ENCODE measurements at regions not wholly inside any gene's neighbourhood (a gene's known extent, or its start where the extent isn't known, plus 50 kb on each side); places are given as distances from the start of the nearest gene placed in this dataset.

DNA sequence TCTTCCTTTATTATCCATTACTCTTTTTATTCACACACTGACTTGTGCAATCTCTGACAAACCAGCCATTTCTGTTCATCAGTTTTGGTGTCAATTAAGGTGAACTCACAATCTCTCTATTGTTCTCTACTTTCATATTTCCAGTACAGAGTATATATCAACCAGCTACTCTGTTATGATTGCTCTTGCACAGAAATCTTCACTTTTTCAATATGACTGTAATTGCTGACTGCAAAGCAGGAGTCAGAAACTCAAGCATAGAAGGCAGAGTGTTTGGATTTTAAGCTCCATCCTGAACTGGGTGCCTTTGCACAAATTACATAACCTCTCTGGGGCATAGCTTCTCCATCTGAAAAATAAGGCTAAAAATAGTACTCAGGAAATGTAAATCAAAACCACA, 1042.0 kb downstream of the GRM8 start:
- TF ChIP-seq POLR2A (IDR thresholded peaks at IDR 0.05) = no peak
- TF ChIP-seq, protein P1, sequence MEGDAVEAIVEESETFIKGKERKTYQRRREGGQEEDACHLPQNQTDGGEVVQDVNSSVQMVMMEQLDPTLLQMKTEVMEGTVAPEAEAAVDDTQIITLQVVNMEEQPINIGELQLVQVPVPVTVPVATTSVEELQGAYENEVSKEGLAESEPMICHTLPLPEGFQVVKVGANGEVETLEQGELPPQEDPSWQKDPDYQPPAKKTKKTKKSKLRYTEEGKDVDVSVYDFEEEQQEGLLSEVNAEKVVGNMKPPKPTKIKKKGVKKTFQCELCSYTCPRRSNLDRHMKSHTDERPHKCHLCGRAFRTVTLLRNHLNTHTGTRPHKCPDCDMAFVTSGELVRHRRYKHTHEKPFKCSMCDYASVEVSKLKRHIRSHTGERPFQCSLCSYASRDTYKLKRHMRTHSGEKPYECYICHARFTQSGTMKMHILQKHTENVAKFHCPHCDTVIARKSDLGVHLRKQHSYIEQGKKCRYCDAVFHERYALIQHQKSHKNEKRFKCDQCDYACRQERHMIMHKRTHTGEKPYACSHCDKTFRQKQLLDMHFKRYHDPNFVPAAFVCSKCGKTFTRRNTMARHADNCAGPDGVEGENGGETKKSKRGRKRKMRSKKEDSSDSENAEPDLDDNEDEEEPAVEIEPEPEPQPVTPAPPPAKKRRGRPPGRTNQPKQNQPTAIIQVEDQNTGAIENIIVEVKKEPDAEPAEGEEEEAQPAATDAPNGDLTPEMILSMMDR (IDR thresholded peaks at IDR 0.05) = no peak
